Body of pancreas (tissue), 4 donors: ENCODE measurements at regions not wholly inside any gene's neighbourhood (a gene's known extent, or its start where the extent isn't known, plus 50 kb on each side); places are given as distances from the start of the nearest gene placed in this dataset.

Source experiments
- CTCF ChIP-seq, 7 experiments: fragments of 450-650 bp in 4 of 7; fragments of 200-600 bp in 3 of 7; sonication (generic) in 3 of 7; IDR thresholded peaks; one replicate each; pipeline ENCODE4 v1.5.1; 2016 to 2019; ENCODE audit warnings: antibody characterized with exemption in 7 of 7
- POLR2A ChIP-seq, 3 donors: fragments of 450-650 bp; IDR thresholded peaks; one replicate each; pipeline ENCODE4 v1.6.1; 2016; ENCODE audit warnings: antibody characterized with exemption in 3 of 3, mild to moderate bottlenecking in 2 of 3

- TF ChIP-seq POLR2A (IDR thresholded peaks at IDR 0.05) (no peak), CTCF (IDR thresholded peaks at IDR 0.05) (no peak)
These were observed 1045.3 kb downstream of the CDY2B start for GRCh38 chrY:16834696-16835095.
